HepG2 (cell line): ENCODE measurements at regions not wholly inside any gene's neighbourhood (a gene's known extent, or its start where the extent isn't known, plus 50 kb on each side); places are given as distances from the start of the nearest gene placed in this dataset.

Experiments
- AGO1 ChIP-seq: fragments of 200-400 bp; formaldehyde crosslinking; IDR thresholded peaks from 2 replicates; pipeline ENCODE4 v1.6.1; 2017; ENCODE audit warnings: mild to moderate bottlenecking, low read depth, low read length, moderate library complexity; ENCODE audit not compliant: poor library complexity, severe bottlenecking
- HDAC6 ChIP-seq: fragments of 200-600 bp; sonication (generic); IDR thresholded peaks from 2 replicates; pipeline ENCODE4 v1.7.0; 2017; ENCODE audit warnings: mild to moderate bottlenecking, antibody characterized with exemption, low read length, low read depth
- HOXA5 ChIP-seq: sonication (generic); formaldehyde crosslinking; IDR thresholded peaks from 2 replicates; pipeline ENCODE4 v1.4.0; 2020; ENCODE audit warnings: missing genetic modification reagents
- MAX ChIP-seq: IDR thresholded peaks from 2 replicates; pipeline ENCODE4 v1.6.1; 2012; ENCODE audit warnings: inconsistent platforms
- MAZ ChIP-seq, 2 experiments: sonication (generic) in 1 of 2; formaldehyde crosslinking in 1 of 2; IDR thresholded peaks; 2 replicates each; pipeline versions ENCODE4 v1.5.0 to v1.6.1; 2012 to 2020; ENCODE audit warnings: low read depth in 2 of 2, mild to moderate bottlenecking in 2 of 2, borderline replicate concordance in 1 of 2, improper control_type of control experiment in 1 of 2, low read length in 1 of 2, missing genetic modification reagents in 1 of 2, moderate library complexity in 1 of 2
- MED13 ChIP-seq: sonication (generic); formaldehyde crosslinking; IDR thresholded peaks from 2 replicates; pipeline ENCODE4 v1.5.0; 2020; ENCODE audit warnings: missing genetic modification reagents
- RAD51 ChIP-seq: fragments of 450-650 bp; IDR thresholded peaks from 2 replicates; pipeline ENCODE4 v1.6.1; 2016; ENCODE audit warnings: borderline replicate concordance
- TARDBP ChIP-seq: sonication (generic); formaldehyde crosslinking; IDR thresholded peaks from 2 replicates; pipeline ENCODE4 v1.8.0; 2022; ENCODE audit warnings: mild to moderate bottlenecking, missing genetic modification reagents
- TBP ChIP-seq: sonication (generic); formaldehyde crosslinking; IDR thresholded peaks from 2 replicates; pipeline ENCODE4 v1.5.0; 2020; ENCODE audit warnings: missing genetic modification reagents
- YY1 ChIP-seq: IDR thresholded peaks from 2 replicates; pipeline ENCODE4 v1.6.1; 2011; ENCODE audit warnings: low read length, low read depth, moderate library complexity, mild to moderate bottlenecking; ENCODE audit not compliant: insufficient read depth, insufficient replicate concordance
- ZFX ChIP-seq: sonication (generic); formaldehyde crosslinking; IDR thresholded peaks from 2 replicates; pipeline ENCODE4 v1.4.0; 2020; ENCODE audit warnings: mild to moderate bottlenecking, low read depth, missing genetic modification reagents, moderate library complexity
- ZNF883 ChIP-seq: sonication (generic); formaldehyde crosslinking; IDR thresholded peaks from 2 replicates; pipeline ENCODE4 v1.5.1; 2020; ENCODE audit warnings: mild to moderate bottlenecking, missing genetic modification reagents; ENCODE audit errors: not compliant biosample characterization

GRCh38 chr4:81756042-81756441 lies 284.3 kb upstream of the RASGEF1B start:
- no peak for TF ChIP-seq MAX
- no peak for TF ChIP-seq HDAC6
- TF ChIP-seq YY1: no peak
- no peak for TF ChIP-seq MED13 (CRISPR knock-in tag)
- TF ChIP-seq ZFX (CRISPR knock-in tag): no peak
- TF ChIP-seq RAD51: no peak
- no peak for TF ChIP-seq AGO1
- no peak for TF ChIP-seq ZNF883 (CRISPR knock-in tag)
- no peak for TF ChIP-seq TBP (CRISPR knock-in tag)
- TF ChIP-seq TARDBP (CRISPR knock-in tag): no peak
- no peak for TF ChIP-seq HOXA5
- no peak for TF ChIP-seq MAZ (IDR thresholded peaks at IDR 0.05; ENCODE audit: borderline replicate concordance, low read depth, low read length)
- TF ChIP-seq MAZ (CRISPR knock-in tag; IDR thresholded peaks at IDR 0.05; ENCODE audit: low read depth): no peak
